Natural killer cell (primary cell): ENCODE measurements at regions not wholly inside any gene's neighbourhood (a gene's known extent, or its start where the extent isn't known, plus 50 kb on each side); places are given as distances from the start of the nearest gene placed in this dataset.

Experiments used
- ATAC-seq, 3 donors: fragments of 150-1000 bp in 2 of 3; fragments of 200-7000 bp in 1 of 3; cut with Tn5 transposase; 1 replicate in 1 of 3; 2 replicates in 2 of 3; pipeline ENCODE4 v1.10.0; 2021; ENCODE audit warnings: mild to moderate bottlenecking in 2 of 3, moderate library complexity in 2 of 3
- DNase-seq, 2 donors: peaks; one replicate each; pipeline versions ENCODE4 v3.0.0 to v3.0.0-alpha.2; 2013 to 2021; ENCODE audit warnings: mixed read lengths in 1 of 2
- H3K27ac ChIP-seq: one replicate; pipeline ENCODE4 v1.5.1; 2013; ENCODE audit warnings: mild to moderate bottlenecking, low read length
- H3K27me3 ChIP-seq: one replicate; pipeline ENCODE4 v1.6.1; 2013; ENCODE audit warnings: low read length; ENCODE audit not compliant: control insufficient read depth, insufficient read depth
- H3K36me3 ChIP-seq: one replicate; pipeline ENCODE4 v1.6.1; 2013; ENCODE audit warnings: low read length; ENCODE audit not compliant: control insufficient read depth, insufficient read depth
- H3K4me1 ChIP-seq: one replicate; pipeline ENCODE4 v1.6.1; 2013; ENCODE audit warnings: low read length; ENCODE audit not compliant: control insufficient read depth, insufficient read depth
- H3K4me3 ChIP-seq: one replicate; pipeline ENCODE4 v1.5.1; 2013; ENCODE audit warnings: low read length
- H3K9me3 ChIP-seq: one replicate; pipeline ENCODE4 v1.6.1; 2013; ENCODE audit warnings: low read length; ENCODE audit not compliant: control insufficient read depth, insufficient read depth
- H3K27ac Mint-ChIP-seq, 2 donors: one replicate each; pipeline ENCODE4 v1.8.0; 2022; ENCODE audit warnings: mild to moderate bottlenecking in 2 of 2, mixed read lengths in 2 of 2, moderate library complexity in 1 of 2
- H3K27me3 Mint-ChIP-seq, 2 donors: one replicate each; pipeline ENCODE4 v1.8.0; 2022; ENCODE audit warnings: low read depth in 2 of 2, mixed read lengths in 2 of 2
- H3K36me3 Mint-ChIP-seq: one replicate; pipeline ENCODE4 v1.8.0; 2022; ENCODE audit warnings: mixed read lengths
- H3K4me1 Mint-ChIP-seq, 2 donors: one replicate each; pipeline ENCODE4 v1.8.0; 2022; ENCODE audit warnings: mixed read lengths in 2 of 2
- H3K4me3 Mint-ChIP-seq: one replicate; pipeline ENCODE4 v1.8.0; 2022; ENCODE audit warnings: mild to moderate bottlenecking, moderate library complexity, mixed read lengths
- H3K9me3 Mint-ChIP-seq, 2 donors: one replicate each; pipeline ENCODE4 v1.8.0; 2022; ENCODE audit warnings: mixed read lengths in 2 of 2
- WGBS: methylation state at CpG from one replicate; pipeline ENCODE4 v1.1.7; 2013; ENCODE audit warnings: missing lambda C conversion rate; ENCODE audit not compliant: insufficient coverage; 5-methylcytosine and 5-hydroxymethylcytosine counted together
- intact Hi-C: fragments of 100-400 bp; cut with micrococcal nuclease; formaldehyde crosslinking; loops from one replicate; pipeline ENCODE4 v1.14.2; 2022
- TF ChIP-seq, protein P1 (sequence below): fragments of 200-600 bp; IDR thresholded peaks from one replicate; pipeline ENCODE4 v1.8.0; 2022; ENCODE audit warnings: antibody characterized with exemption

GRCh38 chr3:144995856-144996255 lies 1024.2 kb downstream of the DIPK2A start:
- H3K27me3 ChIP-seq: no peaks in the 10 kb centered on the region
- no peaks in the 10 kb centered on the region for H3K4me1 ChIP-seq
- Mint-ChIP-seq H3K36me3 (peaks cover 5% of the 10 kb centered on the region), H3K27me3 (no peaks in the 10 kb centered on the region), H3K9me3 (peaks cover 17 to 27% of the 10 kb centered on the region in 2 donors), H3K4me1 (no peaks in the 10 kb centered on the region), H3K27ac (no peak overlapping the region), H3K4me3 (no peak overlapping the region)
- intact Hi-C loops: no loop called here
- TF ChIP-seq, protein P1, sequence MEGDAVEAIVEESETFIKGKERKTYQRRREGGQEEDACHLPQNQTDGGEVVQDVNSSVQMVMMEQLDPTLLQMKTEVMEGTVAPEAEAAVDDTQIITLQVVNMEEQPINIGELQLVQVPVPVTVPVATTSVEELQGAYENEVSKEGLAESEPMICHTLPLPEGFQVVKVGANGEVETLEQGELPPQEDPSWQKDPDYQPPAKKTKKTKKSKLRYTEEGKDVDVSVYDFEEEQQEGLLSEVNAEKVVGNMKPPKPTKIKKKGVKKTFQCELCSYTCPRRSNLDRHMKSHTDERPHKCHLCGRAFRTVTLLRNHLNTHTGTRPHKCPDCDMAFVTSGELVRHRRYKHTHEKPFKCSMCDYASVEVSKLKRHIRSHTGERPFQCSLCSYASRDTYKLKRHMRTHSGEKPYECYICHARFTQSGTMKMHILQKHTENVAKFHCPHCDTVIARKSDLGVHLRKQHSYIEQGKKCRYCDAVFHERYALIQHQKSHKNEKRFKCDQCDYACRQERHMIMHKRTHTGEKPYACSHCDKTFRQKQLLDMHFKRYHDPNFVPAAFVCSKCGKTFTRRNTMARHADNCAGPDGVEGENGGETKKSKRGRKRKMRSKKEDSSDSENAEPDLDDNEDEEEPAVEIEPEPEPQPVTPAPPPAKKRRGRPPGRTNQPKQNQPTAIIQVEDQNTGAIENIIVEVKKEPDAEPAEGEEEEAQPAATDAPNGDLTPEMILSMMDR: no peak
- ATAC-seq: no peak
- H3K4me3 ChIP-seq: no peak overlapping the region
- 70% methylated on average over 1 of the region's 1 CpG for WGBS
- no peak overlapping the region for H3K27ac ChIP-seq
- no peaks in the 10 kb centered on the region for H3K36me3 ChIP-seq
- DNase-seq: no peak
- peaks cover 6% of the 10 kb centered on the region for H3K9me3 ChIP-seq

GRCh38 chr3:145005427-145005826 lies 1033.8 kb downstream of the DIPK2A start:
- no peaks in the 10 kb centered on the region for H3K27me3 ChIP-seq
- no peaks in the 10 kb centered on the region for H3K27me3 Mint-ChIP-seq
- WGBS: 73% methylated on average over 4 of the region's 4 CpGs

GRCh38 chr3:145006271-145006670 lies 1034.6 kb downstream of the DIPK2A start:
- peaks cover 4% of the 10 kb centered on the region for H3K9me3 ChIP-seq
- no peaks in the 10 kb centered on the region for H3K4me1 Mint-ChIP-seq
- H3K27me3 ChIP-seq: no peaks in the 10 kb centered on the region
- no peaks in the 10 kb centered on the region for H3K4me1 ChIP-seq
- TF ChIP-seq, protein P1: no peak
- no peaks in the 10 kb centered on the region for H3K36me3 ChIP-seq
- intact Hi-C loops: no loop called here
- no peak overlapping the region for H3K27ac ChIP-seq
- no peak overlapping the region for H3K4me3 ChIP-seq
- H3K27ac Mint-ChIP-seq: no peak overlapping the region
- H3K4me3 Mint-ChIP-seq: no peak overlapping the region
- ATAC-seq (no peak), DNase-seq (no peak)
- WGBS: 91% methylated on average over 3 of the region's 3 CpGs
- H3K9me3 Mint-ChIP-seq: peaks cover 13 to 22% of the 10 kb centered on the region in 2 donors
- H3K27me3 Mint-ChIP-seq: no peaks in the 10 kb centered on the region
- H3K36me3 Mint-ChIP-seq: no peaks in the 10 kb centered on the region

More at GRCh38 chr3:145005427-145005826, 1033.8 kb downstream of the DIPK2A start:
- intact Hi-C loops: no loop called here
- H3K36me3 Mint-ChIP-seq: no peaks in the 10 kb centered on the region
- no peak for ATAC-seq
- Histone ChIP-seq H3K9me3 (peaks cover 7% of the 10 kb centered on the region), H3K27ac (no peak overlapping the region), H3K4me3 (no peak overlapping the region), H3K4me1 (no peaks in the 10 kb centered on the region), H3K36me3 (no peaks in the 10 kb centered on the region)
- H3K4me3 Mint-ChIP-seq: no peak overlapping the region
- peaks cover 13 to 23% of the 10 kb centered on the region in 2 donors for H3K9me3 Mint-ChIP-seq
- DNase-seq: no peak
- no peaks in the 10 kb centered on the region for H3K4me1 Mint-ChIP-seq
- TF ChIP-seq, protein P1: no peak
- no peak overlapping the region for H3K27ac Mint-ChIP-seq

DNA sequence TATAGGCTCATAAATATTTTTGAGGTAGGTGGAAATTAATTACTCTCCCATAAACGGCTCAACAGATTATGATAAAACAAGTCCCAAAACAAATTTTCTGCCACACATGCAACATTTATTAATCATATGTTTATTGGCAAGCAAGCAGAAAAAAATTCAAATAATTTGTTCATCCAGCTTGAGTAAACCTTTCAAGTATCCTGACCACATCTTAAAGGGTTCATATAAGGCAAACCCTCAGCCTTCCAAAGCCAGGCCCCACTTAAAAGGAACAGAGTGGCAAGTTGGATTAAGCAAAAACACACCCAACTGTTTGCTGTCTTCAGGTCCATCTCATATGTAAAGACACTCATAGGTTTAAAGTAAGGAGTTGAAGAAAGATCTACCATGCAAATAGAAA lies 1042.3 kb downstream of the DIPK2A start:
- Mint-ChIP-seq H3K27me3 (no peaks in the 10 kb centered on the region), H3K4me1 (no peaks in the 10 kb centered on the region)
- no CpG with 5 or more reads among the region's 1 CpG for WGBS

More for the DNA sequence above, 1042.3 kb downstream of the DIPK2A start:
- no peak overlapping the region for H3K4me3 Mint-ChIP-seq
- no peak overlapping the region for H3K27ac Mint-ChIP-seq
- Histone ChIP-seq H3K36me3 (no peaks in the 10 kb centered on the region), H3K27me3 (no peaks in the 10 kb centered on the region), H3K27ac (no peak overlapping the region), H3K9me3 (no peaks in the 10 kb centered on the region), H3K4me1 (no peaks in the 10 kb centered on the region), H3K4me3 (no peak overlapping the region)
- H3K36me3 Mint-ChIP-seq: peaks cover 8% of the 10 kb centered on the region
- ATAC-seq (no peak), DNase-seq (no peak)
- TF ChIP-seq, protein P1: no peak
- intact Hi-C loops: no loop called here
- peaks cover 13 to 15% of the 10 kb centered on the region in 2 donors for H3K9me3 Mint-ChIP-seq
